GM23338 (cell line): ENCODE measurements at regions not wholly inside any gene's neighbourhood (a gene's known extent, or its start where the extent isn't known, plus 50 kb on each side); places are given as distances from the start of the nearest gene placed in this dataset.

Source experiments
- ATAC-seq: fragments of 200-7000 bp; cut with Tn5 transposase; 3 replicates; pipeline ENCODE4 v1.9.1; 2020
- DNase-seq: peaks from one replicate; pipeline ENCODE4 v3.0.0-alpha.2; 2015; ENCODE audit warnings: low spot score
- H2AFZ ChIP-seq: fragments of 200-600 bp; sonication (generic); 2 replicates; pipeline ENCODE4 v1.8.0; 2016; ENCODE audit warnings: antibody characterized with exemption, mild to moderate bottlenecking, moderate library complexity
- H3F3A ChIP-seq: fragments of 200-600 bp; sonication (generic); replicated peaks from 2 replicates; pipeline ENCODE4 v1.8.0; 2017; ENCODE audit warnings: antibody characterized with exemption, mixed run types, low read depth
- H3K27ac ChIP-seq: fragments of 200-600 bp; sonication (generic); 2 replicates; pipeline ENCODE4 v1.6.1; 2016; ENCODE audit warnings: low read depth
- H3K27me3 ChIP-seq: fragments of 200-600 bp; sonication (generic); 2 replicates; pipeline ENCODE4 v1.8.0; 2016; ENCODE audit warnings: mild to moderate bottlenecking, mixed run types, moderate library complexity; ENCODE audit not compliant: insufficient read depth
- H3K36me3 ChIP-seq: fragments of 200-600 bp; sonication (generic); 2 replicates; pipeline ENCODE4 v1.8.0; 2016; ENCODE audit warnings: mild to moderate bottlenecking; ENCODE audit not compliant: insufficient read depth
- H3K4me1 ChIP-seq: fragments of 200-600 bp; sonication (generic); 2 replicates; pipeline ENCODE4 v1.8.0; 2016; ENCODE audit warnings: mild to moderate bottlenecking, moderate library complexity; ENCODE audit not compliant: insufficient read depth
- H3K4me2 ChIP-seq: fragments of 200-600 bp; sonication (generic); 2 replicates; pipeline ENCODE4 v1.7.1; 2017; ENCODE audit warnings: mixed run types
- H3K4me3 ChIP-seq: fragments of 200-600 bp; sonication (generic); 2 replicates; pipeline ENCODE4 v1.6.1; 2016; ENCODE audit warnings: mixed run types
- H3K79me2 ChIP-seq: fragments of 200-600 bp; sonication (generic); replicated peaks from 2 replicates; pipeline ENCODE4 v1.8.0; 2017; ENCODE audit warnings: mild to moderate bottlenecking; ENCODE audit not compliant: insufficient read depth
- H3K9me2 ChIP-seq: fragments of 200-600 bp; sonication (generic); 2 replicates; pipeline ENCODE4 v1.8.0; 2017; ENCODE audit not compliant: insufficient read depth
- H4K20me1 ChIP-seq: fragments of 200-600 bp; sonication (generic); replicated peaks from 2 replicates; pipeline ENCODE4 v1.8.0; 2017; ENCODE audit warnings: mild to moderate bottlenecking; ENCODE audit not compliant: insufficient read depth
- H3K27ac Mint-ChIP-seq: 2 replicates; pipeline ENCODE4 v1.8.0; 2020; ENCODE audit warnings: inconsistent platforms, mild to moderate bottlenecking, moderate library complexity, mixed read lengths
- H3K27me3 Mint-ChIP-seq: 3 replicates; pipeline ENCODE4 v1.8.0; 2022; ENCODE audit warnings: low read depth, mild to moderate bottlenecking, moderate library complexity, mixed read lengths, inconsistent platforms; ENCODE audit not compliant: insufficient read depth, poor library complexity
- H3K36me3 Mint-ChIP-seq: 3 replicates; pipeline ENCODE4 v1.8.0; 2021; ENCODE audit warnings: low read depth, mild to moderate bottlenecking, inconsistent platforms, moderate library complexity, mixed read lengths
- H3K4me1 Mint-ChIP-seq: 3 replicates; pipeline ENCODE4 v1.8.0; 2020; ENCODE audit warnings: mild to moderate bottlenecking, inconsistent platforms, mixed read lengths
- H3K4me3 Mint-ChIP-seq: 3 replicates; pipeline ENCODE4 v1.8.0; 2021; ENCODE audit warnings: moderate library complexity, mild to moderate bottlenecking, inconsistent platforms, mixed read lengths
- H3K9me3 Mint-ChIP-seq: 3 replicates; pipeline ENCODE4 v1.8.0; 2020; ENCODE audit warnings: moderate library complexity, mild to moderate bottlenecking, inconsistent platforms, mixed read lengths
- CREB1 ChIP-seq: fragments of 250-450 bp; sonication (Bioruptor Pico); IDR thresholded peaks from 2 replicates; pipeline ENCODE4 v1.5.0; 2020; ENCODE audit warnings: low read depth, mild to moderate bottlenecking, moderate library complexity
- CTCF ChIP-seq, 2 experiments: fragments of 200-600 bp in 1 of 2; sonication (generic) in 1 of 2; conservative IDR thresholded peaks; 2 replicates each; pipeline versions ENCODE4 v1.5.1 to v1.6.1; 2016 to 2017; ENCODE audit warnings: antibody characterized with exemption in 2 of 2, low read depth in 2 of 2, mild to moderate bottlenecking in 2 of 2, moderate library complexity in 1 of 2
- ETS1 ChIP-seq: IDR thresholded peaks from 2 replicates; pipeline ENCODE4 v1.6.1; 2016; ENCODE audit warnings: antibody characterized with exemption
- EZH2phosphoT487 ChIP-seq: fragments of 200-600 bp; sonication (generic); IDR thresholded peaks from one replicate; pipeline ENCODE4 v1.8.1; 2018; ENCODE audit warnings: antibody characterized with exemption; ENCODE audit not compliant: unreplicated experiment
- JUNB ChIP-seq: IDR thresholded peaks from one replicate; pipeline ENCODE4 v1.6.1; 2016; ENCODE audit warnings: antibody characterized with exemption; ENCODE audit not compliant: unreplicated experiment
- NANOG ChIP-seq: IDR thresholded peaks from 2 replicates; pipeline ENCODE4 v1.6.1; 2016; ENCODE audit warnings: antibody characterized with exemption, borderline replicate concordance
- POLR2AphosphoS5 ChIP-seq: IDR thresholded peaks from 2 replicates; pipeline ENCODE4 v1.6.1; 2016; ENCODE audit warnings: antibody characterized with exemption, low read depth
- REST ChIP-seq: IDR thresholded peaks from one replicate; pipeline ENCODE4 v1.6.1; 2018; ENCODE audit warnings: antibody characterized with exemption; ENCODE audit not compliant: unreplicated experiment
- STAT1 ChIP-seq: IDR thresholded peaks from one replicate; pipeline ENCODE4 v1.6.1; 2016; ENCODE audit warnings: antibody characterized with exemption; ENCODE audit not compliant: unreplicated experiment
- ZNF114 ChIP-seq: fragments of 250-450 bp; sonication (Bioruptor Pico); IDR thresholded peaks from 2 replicates; pipeline ENCODE4 v1.5.0; 2020; ENCODE audit warnings: mild to moderate bottlenecking, moderate library complexity
- ZNF331 ChIP-seq: fragments of 250-450 bp; sonication (Bioruptor Pico); IDR thresholded peaks from 2 replicates; pipeline ENCODE4 v1.5.0; 2020; ENCODE audit warnings: low read depth, mild to moderate bottlenecking, moderate library complexity
- ZNF462 ChIP-seq: fragments of 250-450 bp; sonication (Bioruptor Pico); IDR thresholded peaks from 2 replicates; pipeline ENCODE4 v1.5.0; 2020; ENCODE audit warnings: mild to moderate bottlenecking, moderate library complexity

- no peak overlapping the region for H3K27ac Mint-ChIP-seq
- H3K4me3 Mint-ChIP-seq: no peak overlapping the region
- H3K27me3 Mint-ChIP-seq: no peaks in the 10 kb centered on the region
- Histone ChIP-seq H3K36me3 (no peaks in the 10 kb centered on the region), H3K4me2 (no peak overlapping the region), H3K27ac (no peak overlapping the region), H3K79me2 (no peaks in the 10 kb centered on the region), H2AFZ (no peak overlapping the region), H3K4me1 (0 out of 2 replicates have a peak, but pooled peaks cover 5% of the 10 kb centered on the region), H3K9me2 (no peaks in the 10 kb centered on the region), H3F3A (no peaks in the 10 kb centered on the region), H3K27me3 (no peaks in the 10 kb centered on the region), H4K20me1 (no peaks in the 10 kb centered on the region), H3K4me3 (no peak overlapping the region)
- no peak for DNase-seq
- no peaks in the 10 kb centered on the region for H3K9me3 Mint-ChIP-seq
- H3K4me1 Mint-ChIP-seq: peaks cover 5% of the 10 kb centered on the region; the same call in 2 of the 3 replicates
- TF ChIP-seq REST (no peak), CTCF (conservative IDR thresholded peaks at IDR 0.05; ENCODE audit: low read depth in 2 of 2) (no peak), NANOG (no peak), JUNB (no peak), CREB1 (no peak), POLR2AphosphoS5 (no peak), ETS1 (no peak), STAT1 (no peak), ZNF331 (no peak), ZNF114 (CRISPR knock-in tag) (no peak), ZNF462 (no peak), EZH2phosphoT487 (no peak)
- H3K36me3 Mint-ChIP-seq: no peaks in the 10 kb centered on the region
- ATAC-seq: no peak
These were observed 72.3 kb downstream of the RPL22L1 start for GRCh38 chr3:170797685-170798084.
